Left renal pelvis (tissue), 4 donors: ENCODE measurements at regions not wholly inside any gene's neighbourhood (a gene's known extent, or its start where the extent isn't known, plus 50 kb on each side); places are given as distances from the start of the nearest gene placed in this dataset.
"Not testable (repeated sequence)": the region's sequence is repeated elsewhere in the genome, so short reads cannot be mapped to it uniquely, and the experiment has no call there.

Source experiments
- DNase-seq, 4 donors: peaks; one replicate each; pipeline ENCODE4 v3.0.0-alpha.2; 2013; ENCODE audit warnings: low read depth in 4 of 4, low spot score in 3 of 4

DNA sequence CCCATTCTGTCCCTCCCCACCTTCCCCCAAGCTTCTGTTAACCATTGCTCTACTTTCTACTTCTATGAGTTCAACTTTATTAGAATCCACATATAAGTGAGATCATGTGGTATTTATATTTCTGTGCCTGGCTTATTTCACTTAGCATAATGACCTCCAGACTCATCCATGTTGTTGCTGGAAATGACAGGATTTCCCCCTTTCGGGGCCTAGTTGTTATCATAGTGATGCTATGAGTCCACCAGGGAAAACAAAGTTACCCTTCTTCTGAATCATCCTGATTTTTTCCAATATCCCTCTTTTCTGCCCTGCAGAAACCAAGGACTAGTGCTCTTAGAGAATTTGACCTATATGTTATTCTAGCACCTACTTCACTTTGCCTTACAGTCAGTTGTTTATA, 53.2 kb upstream of the TERB2 start:
- DNase-seq, result not testable (repeated sequence)

DNA sequence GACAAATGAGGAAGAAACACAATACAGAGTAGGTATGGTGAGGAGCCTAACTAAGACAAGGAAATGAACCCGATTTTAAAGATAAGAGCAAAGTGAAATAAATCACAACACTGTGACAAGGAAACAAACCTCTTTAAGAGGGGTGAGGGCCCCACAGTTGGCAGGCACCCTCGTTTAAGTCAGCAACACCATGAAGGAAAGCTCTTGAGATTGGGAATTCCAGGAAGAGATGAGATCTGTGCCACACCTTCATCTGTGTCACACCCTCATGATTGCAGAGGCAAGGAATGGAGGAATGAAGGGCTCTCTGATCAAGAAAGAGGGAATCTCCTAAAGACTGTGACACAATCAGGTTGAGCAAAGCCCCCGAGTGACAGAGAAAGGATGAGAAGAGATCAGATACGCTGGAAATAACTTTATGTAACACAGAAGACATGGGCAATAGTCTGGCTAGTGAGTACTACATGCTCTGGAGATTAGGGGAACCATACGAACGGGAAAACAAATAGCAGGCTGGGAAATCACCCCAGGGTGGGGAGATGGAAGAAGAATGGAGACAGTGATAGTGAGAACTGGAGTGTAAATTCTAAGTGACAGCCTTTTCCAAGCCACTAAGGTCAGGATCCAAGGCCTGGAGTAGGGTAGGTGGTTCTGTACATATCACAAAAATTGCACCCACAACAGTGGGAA, 51.7 kb upstream of the TERB2 start:
- not testable (repeated sequence) for DNase-seq
